ENCODE measurements at regions not wholly inside any gene's neighbourhood (a gene's known extent, or its start where the extent isn't known, plus 50 kb on each side); places are given as distances from the start of the nearest gene placed in this dataset.
"Not testable (repeated sequence)": the region's sequence is repeated elsewhere in the genome, so short reads cannot be mapped to it uniquely, and the experiment has no call there.

GRCh38 chrX:63285375-63285774 is 65.8 kb downstream of the SPIN4 start:
- FAIRE-seq (no peak), DNase-seq (ENCODE audit: insufficient read length, low spot score) (no peak)
- no peak for TF ChIP-seq CTCF (IDR thresholded peaks at IDR 0.05; ENCODE audit: insufficient read depth, missing control alignments)

- TF ChIP-seq CTCF (IDR thresholded peaks at IDR 0.05; ENCODE audit: insufficient read depth, missing control alignments): no peak
- DNase-seq (ENCODE audit: insufficient read length, low spot score) (no peak), FAIRE-seq (no peak)
Measured at GRCh38 chrX:63284659-63285058, 66.5 kb downstream of the SPIN4 start.

- no peak for TF ChIP-seq CTCF (IDR thresholded peaks at IDR 0.05; ENCODE audit: insufficient read depth, missing control alignments)
- DNase-seq (ENCODE audit: insufficient read length, low spot score) (no peak), FAIRE-seq (no peak)
Measured at GRCh38 chrX:63283348-63283747, 67.8 kb downstream of the SPIN4 start.

- DNase-seq (ENCODE audit: insufficient read length, low spot score) (no peak), FAIRE-seq (no peak)
- no peak for TF ChIP-seq CTCF (IDR thresholded peaks at IDR 0.05; ENCODE audit: insufficient read depth, missing control alignments)
Measured at GRCh38 chrX:63282828-63283227, 68.3 kb downstream of the SPIN4 start.

GRCh38 chrX:63282077-63282476 is 69.1 kb downstream of the SPIN4 start:
- FAIRE-seq (no peak), DNase-seq (ENCODE audit: insufficient read length, low spot score) (no peak)
- TF ChIP-seq CTCF (IDR thresholded peaks at IDR 0.05; ENCODE audit: insufficient read depth, missing control alignments): no peak

GRCh38 chrX:63281465-63281864 is 69.7 kb downstream of the SPIN4 start:
- no peak for TF ChIP-seq CTCF (IDR thresholded peaks at IDR 0.05; ENCODE audit: insufficient read depth, missing control alignments)
- DNase-seq (ENCODE audit: insufficient read length, low spot score) (no peak), FAIRE-seq (no peak)

GRCh38 chrX:63277394-63277793 is 73.7 kb downstream of the SPIN4 start:
- not testable (repeated sequence) for DNase-seq (ENCODE audit: insufficient read length, low spot score); FAIRE-seq

GRCh38 chrX:63275127-63275526 is 76.0 kb downstream of the SPIN4 start:
- peak; percentile 47 for TF ChIP-seq CTCF (IDR thresholded peaks at IDR 0.05; ENCODE audit: insufficient read depth, missing control alignments)
- DNase-seq (ENCODE audit: insufficient read length, low spot score) (no peak), FAIRE-seq (no peak)
